Activated CD4-positive, alpha-beta memory T cell treated with anti-CD3 and anti-CD28 coated beads for 36 hours (primary cell): ENCODE measurements at regions not wholly inside any gene's neighbourhood (a gene's known extent, or its start where the extent isn't known, plus 50 kb on each side); places are given as distances from the start of the nearest gene placed in this dataset.

Source experiments
- CTCF ChIA-PET: fragments of 350-600 bp; sonication (Branson Sonifier 250); formaldehyde crosslinking; loops from one replicate; lab custom pipeline; 2021; ENCODE audit warnings: antibody characterized with exemption, inconsistent platforms; lab: Charles Lee
- POLR2A ChIA-PET: fragments of 350-600 bp; sonication (Branson Sonifier 250); formaldehyde crosslinking; loops from one replicate; lab custom pipeline; 2021; ENCODE audit warnings: antibody characterized with exemption; lab: Charles Lee
- DNase-seq: peaks from one replicate; pipeline ENCODE4 v3.0.0-alpha.2; 2020
- H3K27ac Mint-ChIP-seq: one replicate; pipeline ENCODE4 v1.8.0; 2021; ENCODE audit warnings: mixed read lengths
- H3K27me3 Mint-ChIP-seq: one replicate; pipeline ENCODE4 v1.8.0; 2021; ENCODE audit warnings: mixed read lengths
- H3K36me3 Mint-ChIP-seq: one replicate; pipeline ENCODE4 v1.8.0; 2021; ENCODE audit warnings: mixed read lengths
- H3K4me1 Mint-ChIP-seq: one replicate; pipeline ENCODE4 v1.8.0; 2021; ENCODE audit warnings: low read depth, mixed read lengths
- H3K4me3 Mint-ChIP-seq: one replicate; pipeline ENCODE4 v1.8.0; 2021; ENCODE audit warnings: mild to moderate bottlenecking, mixed read lengths
- H3K9me3 Mint-ChIP-seq: one replicate; pipeline ENCODE4 v1.8.0; 2021; ENCODE audit warnings: mixed read lengths
- intact Hi-C: fragments of 100-400 bp; cut with micrococcal nuclease; formaldehyde crosslinking; loops from one replicate; pipeline ENCODE4 v1.15.1; 2023

DNA sequence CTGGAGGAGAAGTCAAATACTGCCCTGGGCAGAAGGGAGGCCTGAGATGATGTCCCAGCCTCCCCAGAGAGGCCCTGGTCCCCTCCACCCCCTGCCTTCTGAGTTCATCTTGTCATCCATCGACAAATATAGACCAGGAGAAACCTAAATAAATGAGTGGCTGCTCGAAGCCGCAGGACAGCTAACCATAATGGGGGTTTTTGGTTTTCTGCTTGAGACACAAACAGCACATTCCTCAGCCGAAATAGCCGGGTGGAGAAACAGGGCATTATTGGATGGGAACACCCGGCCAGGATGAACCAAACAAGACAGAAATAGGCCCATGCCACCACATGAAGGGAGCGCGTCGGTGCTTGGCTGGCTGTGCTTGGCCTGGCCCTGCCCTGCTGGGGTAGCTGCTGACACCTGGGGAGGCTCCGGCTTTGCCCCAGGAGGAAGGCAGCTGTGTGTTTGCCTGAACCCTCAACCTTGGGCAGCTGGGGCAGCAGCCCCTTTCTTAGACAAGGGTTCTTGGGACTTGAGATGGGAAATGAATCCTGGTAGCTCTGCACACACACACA lies 188.1 kb downstream of the IRX5 start:
- H3K9me3 Mint-ChIP-seq: no peaks in the 10 kb centered on the region
- no peaks in the 10 kb centered on the region for H3K36me3 Mint-ChIP-seq
- intact Hi-C loops: no loop called here
- no peak for DNase-seq
- CTCF ChIA-PET: no interaction called here
- H3K4me3 Mint-ChIP-seq: no peak overlapping the region
- POLR2A ChIA-PET: no interaction called here
- H3K27ac Mint-ChIP-seq: no peak overlapping the region
- peaks cover 4% of the 10 kb centered on the region for H3K27me3 Mint-ChIP-seq
- H3K4me1 Mint-ChIP-seq: no peaks in the 10 kb centered on the region

DNA sequence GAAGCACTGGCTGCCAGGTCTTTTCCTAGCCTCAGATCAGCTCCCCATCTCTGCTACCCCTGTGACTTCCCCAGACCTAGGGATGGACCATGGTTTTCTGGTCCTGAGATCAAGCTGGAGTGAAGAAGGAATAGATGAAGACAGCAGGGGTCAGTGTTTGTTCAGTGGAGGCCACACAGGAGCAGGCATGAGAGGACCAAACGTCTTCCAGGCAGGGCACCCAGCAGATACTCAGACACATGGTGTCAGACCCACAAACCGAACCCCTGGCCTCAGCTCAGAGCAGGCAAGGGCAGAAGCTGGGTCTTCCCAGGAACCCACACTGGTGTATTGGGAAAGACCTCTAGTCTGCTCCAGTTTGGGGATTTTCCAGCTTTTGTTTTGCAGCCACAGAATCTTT lies 189.7 kb downstream of the IRX5 start:
- no peaks in the 10 kb centered on the region for H3K36me3 Mint-ChIP-seq
- no peaks in the 10 kb centered on the region for H3K9me3 Mint-ChIP-seq
- POLR2A ChIA-PET: no interaction called here

DNA sequence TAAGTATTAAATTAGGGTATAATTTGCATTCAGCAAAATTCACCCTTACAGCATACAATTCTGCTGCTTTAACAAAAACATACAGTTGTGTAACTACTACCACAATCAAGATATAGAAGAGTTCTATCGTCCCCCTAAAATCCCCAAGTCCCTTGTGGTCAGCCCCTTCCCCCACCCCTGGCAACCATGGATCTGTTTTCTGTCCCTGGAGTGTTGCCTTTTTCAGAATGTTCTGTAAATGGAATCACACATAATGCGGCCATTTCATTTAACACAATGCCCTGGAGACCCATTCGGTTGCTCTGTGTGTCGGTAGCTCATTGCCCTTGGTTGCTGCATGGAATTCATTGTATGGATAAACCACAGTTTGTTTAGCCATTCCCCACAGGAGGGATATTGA lies 190.2 kb downstream of the IRX5 start:
- DNase-seq: no peak
- Mint-ChIP-seq H3K4me1 (no peaks in the 10 kb centered on the region), H3K27me3 (peaks cover 4% of the 10 kb centered on the region), H3K36me3 (no peaks in the 10 kb centered on the region), H3K27ac (no peak overlapping the region), H3K4me3 (no peak overlapping the region), H3K9me3 (no peaks in the 10 kb centered on the region)
- intact Hi-C loops: no loop called here
- ChIA-PET POLR2A (no interaction called here), CTCF (no interaction called here)

More for the DNA sequence above, 189.7 kb downstream of the IRX5 start:
- Mint-ChIP-seq H3K27me3 (peaks cover 4% of the 10 kb centered on the region), H3K4me1 (no peaks in the 10 kb centered on the region), H3K27ac (no peak overlapping the region), H3K4me3 (no peak overlapping the region)
- intact Hi-C loops: no loop called here
- DNase-seq: no peak
- CTCF ChIA-PET: no interaction called here

DNA sequence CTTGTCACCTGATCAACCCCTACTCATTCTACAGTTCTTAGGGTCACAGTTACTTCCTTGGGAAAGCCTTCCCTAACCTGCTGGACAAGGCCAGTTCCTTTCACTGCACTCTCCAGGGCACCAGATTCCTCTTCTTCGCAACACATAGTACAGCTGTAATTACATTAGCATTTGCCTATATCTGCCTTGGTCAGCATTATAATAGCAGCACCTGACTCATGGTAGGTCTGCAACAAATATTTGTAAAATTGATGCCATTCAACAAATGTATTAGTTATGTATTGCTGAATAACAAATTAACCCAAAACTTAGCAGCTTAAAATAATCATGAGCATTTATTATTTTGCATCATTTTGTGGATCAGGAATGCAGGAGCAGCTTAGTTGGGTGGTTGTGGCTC lies 193.0 kb downstream of the IRX5 start:
- H3K4me3 Mint-ChIP-seq: no peak overlapping the region
- H3K36me3 Mint-ChIP-seq: no peaks in the 10 kb centered on the region
- no peak for DNase-seq
- ChIA-PET CTCF (no interaction called here), POLR2A (no interaction called here)
- H3K9me3 Mint-ChIP-seq: no peaks in the 10 kb centered on the region
- intact Hi-C loops: no loop called here
- no peak overlapping the region for H3K27ac Mint-ChIP-seq
- peaks cover 4% of the 10 kb centered on the region for H3K27me3 Mint-ChIP-seq
- H3K4me1 Mint-ChIP-seq: no peaks in the 10 kb centered on the region

DNA sequence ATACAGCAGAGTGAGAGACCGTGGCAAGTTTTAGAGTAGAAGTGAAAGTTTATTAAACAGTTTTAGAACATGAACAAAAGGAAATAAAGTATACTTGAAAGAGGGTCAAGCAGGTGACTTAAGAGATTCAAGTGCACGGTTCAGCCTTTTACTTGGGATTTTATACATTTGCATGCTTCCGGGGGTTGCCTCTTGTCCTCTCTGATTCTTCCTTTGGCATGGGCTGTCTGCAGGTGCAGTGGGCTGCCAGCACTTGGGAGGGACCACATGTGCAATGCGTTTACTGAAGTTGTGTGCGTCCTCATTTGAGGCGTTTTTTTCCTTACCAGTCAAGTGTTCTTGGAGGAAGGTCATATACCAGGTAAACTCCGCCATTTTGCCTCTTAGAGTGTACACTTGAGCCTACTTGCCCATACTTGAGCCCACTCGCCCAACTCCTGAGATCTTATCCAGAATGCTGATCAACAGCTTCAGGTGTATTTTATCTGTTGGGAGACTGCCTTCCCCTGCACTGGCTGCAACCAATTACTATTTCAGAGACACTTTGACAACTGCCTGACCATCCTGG lies 195.2 kb downstream of the IRX5 start:
- CTCF ChIA-PET: no interaction called here
- no peaks in the 10 kb centered on the region for H3K4me1 Mint-ChIP-seq

DNA sequence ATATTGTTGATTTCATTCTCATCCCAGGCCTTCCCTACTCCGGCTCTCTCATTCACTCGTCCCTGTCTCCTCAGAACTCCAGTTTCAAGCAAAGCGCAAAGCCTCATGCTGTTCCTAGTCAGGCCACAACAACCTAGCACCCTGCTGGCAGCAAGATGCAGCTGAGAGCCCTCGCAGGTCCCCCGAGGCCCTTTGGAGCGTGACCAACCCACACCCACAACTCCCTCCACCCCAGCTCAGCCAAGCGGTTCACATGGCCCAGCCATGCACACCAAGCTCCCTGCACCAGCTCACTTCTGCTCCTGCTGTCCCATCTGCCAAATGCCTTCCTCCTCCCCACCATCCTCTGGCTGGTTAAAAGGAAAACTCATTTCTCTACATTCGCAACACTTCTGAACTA lies 195.8 kb downstream of the IRX5 start:
- Mint-ChIP-seq H3K36me3 (no peaks in the 10 kb centered on the region), H3K27me3 (no peaks in the 10 kb centered on the region), H3K4me1 (no peaks in the 10 kb centered on the region), H3K4me3 (no peak overlapping the region), H3K9me3 (no peaks in the 10 kb centered on the region), H3K27ac (no peak overlapping the region)
- intact Hi-C loops: no loop called here
- ChIA-PET CTCF (no interaction called here), POLR2A (no interaction called here)
- DNase-seq: no peak

More for the DNA sequence above, 195.2 kb downstream of the IRX5 start:
- Mint-ChIP-seq H3K36me3 (no peaks in the 10 kb centered on the region), H3K9me3 (no peaks in the 10 kb centered on the region), H3K27me3 (no peaks in the 10 kb centered on the region), H3K4me3 (no peak overlapping the region), H3K27ac (no peak overlapping the region)
- POLR2A ChIA-PET: no interaction called here
- intact Hi-C loops: no loop called here
- no peak for DNase-seq

DNA sequence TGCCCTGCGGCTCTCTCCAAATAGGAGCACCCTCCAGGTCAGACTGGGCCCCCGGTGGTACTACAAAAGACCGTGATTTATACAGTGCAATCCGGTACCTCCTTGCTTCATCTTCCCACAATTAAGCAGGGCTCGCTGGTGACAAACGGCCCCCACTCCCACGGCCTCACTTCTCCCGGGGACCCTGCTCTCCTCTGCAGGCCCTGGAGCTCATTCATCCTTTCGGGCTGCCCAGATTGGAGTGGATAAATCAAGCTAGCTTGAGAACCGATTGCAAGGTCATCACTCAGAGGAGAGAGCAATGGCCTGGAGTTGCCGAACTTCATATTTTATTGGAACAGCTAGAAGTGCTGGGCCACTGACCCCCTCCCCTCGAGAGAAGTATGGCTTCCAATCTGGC lies 193.5 kb upstream of the IRX6 start:
- H3K27me3 Mint-ChIP-seq: no peaks in the 10 kb centered on the region
- H3K27ac Mint-ChIP-seq: no peak overlapping the region
- intact Hi-C loops: no loop called here
- ChIA-PET CTCF (no interaction called here), POLR2A (no interaction called here)
- DNase-seq: no peak
- no peaks in the 10 kb centered on the region for H3K9me3 Mint-ChIP-seq
- no peak overlapping the region for H3K4me3 Mint-ChIP-seq
- H3K4me1 Mint-ChIP-seq: no peaks in the 10 kb centered on the region
- no peaks in the 10 kb centered on the region for H3K36me3 Mint-ChIP-seq

DNA sequence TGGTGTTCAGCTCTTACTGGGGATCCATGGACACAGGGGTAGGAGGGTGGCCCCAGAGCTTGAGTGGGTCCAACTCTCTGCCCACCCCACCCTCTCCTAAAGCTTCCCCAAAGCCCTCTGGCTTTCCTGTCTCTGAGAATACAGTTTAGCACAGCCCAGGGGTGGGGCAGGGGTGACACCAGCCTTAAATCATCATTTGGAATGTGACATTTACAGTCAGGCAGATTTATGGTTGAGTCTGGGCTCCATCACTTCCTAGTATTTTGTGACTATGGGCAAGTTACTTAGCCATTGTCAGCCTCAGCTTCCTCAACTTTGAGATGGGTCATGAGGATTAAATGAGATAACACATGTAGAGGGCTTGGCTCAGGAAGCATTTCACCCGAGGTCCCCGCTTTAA lies 193.1 kb upstream of the IRX6 start:
- POLR2A ChIA-PET: no interaction called here
- no peaks in the 10 kb centered on the region for H3K27me3 Mint-ChIP-seq
- H3K4me1 Mint-ChIP-seq: no peaks in the 10 kb centered on the region
- no peak for DNase-seq
- intact Hi-C loops: no loop called here
- H3K27ac Mint-ChIP-seq: no peak overlapping the region
- H3K4me3 Mint-ChIP-seq: no peak overlapping the region
- CTCF ChIA-PET: no interaction called here
- H3K9me3 Mint-ChIP-seq: no peaks in the 10 kb centered on the region
- H3K36me3 Mint-ChIP-seq: no peaks in the 10 kb centered on the region

DNA sequence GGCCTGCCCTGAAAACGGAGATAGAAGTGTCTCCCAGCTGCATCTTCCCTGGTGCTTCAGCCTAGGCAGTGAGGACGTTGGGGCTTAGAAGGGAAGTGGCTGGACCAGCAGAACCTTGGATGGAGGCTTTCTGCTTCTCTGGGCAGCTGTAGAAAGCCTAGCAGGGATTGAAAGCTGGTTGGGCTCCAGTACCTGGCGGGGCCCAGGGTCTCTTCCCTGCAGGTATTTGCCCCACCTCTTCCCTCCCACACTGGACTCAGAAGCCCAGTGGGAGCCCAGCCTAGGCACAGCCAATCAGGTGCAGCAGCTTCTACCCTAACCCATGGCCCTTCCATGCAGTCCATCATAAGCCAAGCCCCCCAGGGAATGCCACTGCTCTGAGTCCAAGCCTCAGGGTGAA lies 190.3 kb upstream of the IRX6 start:
- Mint-ChIP-seq H3K27me3 (no peaks in the 10 kb centered on the region), H3K9me3 (no peaks in the 10 kb centered on the region), H3K4me1 (no peaks in the 10 kb centered on the region), H3K36me3 (no peaks in the 10 kb centered on the region), H3K4me3 (no peak overlapping the region), H3K27ac (no peak overlapping the region)
- intact Hi-C loops: no loop called here
- CTCF ChIA-PET: no interaction called here
- POLR2A ChIA-PET: no interaction called here
- no peak for DNase-seq

DNA sequence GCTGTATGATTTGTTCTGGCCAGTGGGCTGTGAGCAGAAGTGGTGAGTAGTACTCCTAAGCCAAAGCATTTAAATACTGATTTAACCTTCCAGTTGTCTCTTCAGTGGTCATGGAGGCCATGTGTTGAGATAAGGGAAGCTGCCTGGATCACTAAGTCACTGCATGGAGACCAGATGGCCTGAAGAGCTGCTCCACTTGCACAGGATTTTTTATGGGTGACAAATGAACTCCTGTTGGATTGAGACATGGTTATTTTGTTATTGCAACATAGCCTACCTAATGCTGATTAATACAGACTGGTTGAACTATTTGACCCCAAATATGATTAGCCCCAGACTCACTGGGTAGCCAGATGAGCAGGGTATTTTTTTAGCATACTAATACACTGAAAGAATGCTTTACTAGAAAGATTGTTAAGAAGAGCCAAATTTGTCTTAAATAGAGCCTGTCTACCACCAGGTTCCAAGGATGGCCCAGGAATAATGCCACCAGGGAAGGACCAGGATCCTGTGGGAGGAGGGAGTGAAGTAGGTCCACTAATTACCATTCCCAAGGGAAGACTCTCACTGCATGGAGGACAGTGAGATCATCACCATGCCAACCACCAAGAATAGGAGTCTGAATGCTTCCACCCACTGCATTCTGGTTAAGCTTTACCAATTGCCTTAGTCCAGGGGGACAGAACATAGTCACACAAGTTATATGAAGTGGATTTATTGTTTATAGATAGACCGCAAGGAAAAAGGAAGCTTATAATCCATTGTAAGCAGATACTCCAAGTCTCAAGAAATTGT lies 187.4 kb upstream of the IRX6 start:
- no peaks in the 10 kb centered on the region for H3K9me3 Mint-ChIP-seq
- POLR2A ChIA-PET: no interaction called here
- CTCF ChIA-PET: no interaction called here

DNA sequence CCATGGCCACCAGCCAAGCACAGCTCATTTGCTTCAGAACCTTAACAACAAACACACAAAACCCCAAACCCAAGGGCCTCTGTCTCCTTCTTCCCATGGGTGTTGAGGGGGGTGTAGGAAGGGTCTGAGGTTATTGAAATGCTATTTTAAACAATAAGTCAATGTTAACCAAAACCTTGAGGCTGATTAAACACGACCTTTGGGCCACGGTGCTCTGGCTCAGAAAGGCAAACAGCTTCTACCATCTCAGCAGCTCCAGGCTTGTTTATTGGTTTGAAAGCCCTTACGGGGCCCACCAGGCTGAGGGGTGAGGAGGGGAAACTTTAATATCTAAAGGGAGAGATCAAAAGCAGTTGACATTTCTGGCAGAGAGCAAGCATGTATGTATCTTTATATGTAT lies 185.7 kb upstream of the IRX6 start:
- H3K27ac Mint-ChIP-seq: no peak overlapping the region

More for the DNA sequence above, 187.4 kb upstream of the IRX6 start:
- H3K36me3 Mint-ChIP-seq: no peaks in the 10 kb centered on the region
- DNase-seq: no peak
- no peak overlapping the region for H3K4me3 Mint-ChIP-seq
- no peak overlapping the region for H3K27ac Mint-ChIP-seq
- intact Hi-C loops: no loop called here
- no peaks in the 10 kb centered on the region for H3K27me3 Mint-ChIP-seq
- no peaks in the 10 kb centered on the region for H3K4me1 Mint-ChIP-seq

DNA sequence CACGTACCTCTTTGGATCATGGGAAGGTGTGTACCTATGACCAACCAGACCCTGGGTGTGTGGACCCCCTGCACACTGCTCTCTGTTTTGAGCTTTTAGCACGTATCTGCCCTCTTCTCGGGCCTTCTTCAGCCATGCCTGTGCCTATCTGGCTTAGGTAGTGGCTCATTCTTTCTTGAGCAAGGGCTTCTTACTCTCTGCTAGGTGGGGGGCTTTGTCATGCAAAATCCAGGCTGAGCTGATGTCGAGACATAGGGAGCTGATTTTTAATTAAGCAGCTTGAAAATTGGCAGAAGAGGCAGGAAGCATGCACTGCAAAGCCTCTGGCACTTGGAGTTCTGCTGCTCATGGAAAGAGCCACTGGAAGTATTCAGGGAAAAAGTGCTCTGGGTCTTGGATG lies 181.6 kb upstream of the IRX6 start:
- Mint-ChIP-seq H3K36me3 (no peaks in the 10 kb centered on the region), H3K4me1 (no peaks in the 10 kb centered on the region), H3K4me3 (no peak overlapping the region), H3K27ac (no peak overlapping the region), H3K27me3 (no peaks in the 10 kb centered on the region), H3K9me3 (no peaks in the 10 kb centered on the region)
- no peak for DNase-seq
- CTCF ChIA-PET: no interaction called here
- POLR2A ChIA-PET: no interaction called here
- intact Hi-C loops: no loop called here

More for the DNA sequence above, 185.7 kb upstream of the IRX6 start:
- ChIA-PET POLR2A (no interaction called here), CTCF (no interaction called here)
- H3K4me3 Mint-ChIP-seq: no peak overlapping the region
- H3K4me1 Mint-ChIP-seq: no peaks in the 10 kb centered on the region
- no peaks in the 10 kb centered on the region for H3K9me3 Mint-ChIP-seq
- no peak for DNase-seq
- H3K36me3 Mint-ChIP-seq: no peaks in the 10 kb centered on the region
- H3K27me3 Mint-ChIP-seq: no peaks in the 10 kb centered on the region
- intact Hi-C loops: no loop called here

DNA sequence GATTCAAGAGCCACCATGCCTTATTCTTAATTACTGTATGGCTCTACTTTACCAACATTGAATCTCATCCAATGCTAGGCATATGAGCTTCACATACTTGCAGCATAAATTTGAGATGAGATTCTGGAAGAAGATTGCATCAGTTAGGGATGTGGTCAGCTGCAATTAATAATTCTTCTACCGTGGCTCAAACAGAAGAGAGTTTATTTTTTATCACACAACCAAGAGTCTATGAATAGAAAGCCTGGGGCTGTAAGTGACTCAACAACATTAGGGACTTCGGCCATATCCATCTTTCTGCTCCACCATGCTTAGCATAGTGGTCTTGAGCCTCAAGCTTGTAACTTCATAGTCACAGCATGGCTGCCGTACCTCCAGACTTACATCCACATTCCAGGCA lies 179.4 kb upstream of the IRX6 start:
- no peaks in the 10 kb centered on the region for H3K9me3 Mint-ChIP-seq
- no peaks in the 10 kb centered on the region for H3K4me1 Mint-ChIP-seq
- ChIA-PET CTCF (no interaction called here), POLR2A (interaction anchor here (0.6 kb wide), 1 partner anchor 206 kb away, joined by 4 read pairs; no protein-coding TSS in a partner anchor)
- intact Hi-C loops: no loop called here
- DNase-seq: no peak
- H3K27ac Mint-ChIP-seq: no peak overlapping the region
- H3K4me3 Mint-ChIP-seq: no peak overlapping the region
- no peaks in the 10 kb centered on the region for H3K27me3 Mint-ChIP-seq
- H3K36me3 Mint-ChIP-seq: no peaks in the 10 kb centered on the region
